WERI-Rb-1 (cell line): ENCODE measurements at regions not wholly inside any gene's neighbourhood (a gene's known extent, or its start where the extent isn't known, plus 50 kb on each side); places are given as distances from the start of the nearest gene placed in this dataset.
"Not testable (repeated sequence)": the region's sequence is repeated elsewhere in the genome, so short reads cannot be mapped to it uniquely, and the experiment has no call there.

Experiments used
- DNase-seq: peaks from one replicate; pipeline ENCODE4 v3.0.0-alpha.2; 2020
- H3K27ac ChIP-seq: fragments of 250-450 bp; sonication (Bioruptor Pico); 2 replicates; pipeline ENCODE4 v1.5.1; 2020; ENCODE audit warnings: mild to moderate bottlenecking, moderate library complexity
- H3K27me3 ChIP-seq: fragments of 250-450 bp; sonication (Bioruptor Pico); 2 replicates; pipeline ENCODE4 v1.5.1; 2021; ENCODE audit warnings: mild to moderate bottlenecking, low read depth, moderate library complexity; ENCODE audit not compliant: insufficient read depth, severe bottlenecking
- H3K36me3 ChIP-seq: fragments of 250-450 bp; sonication (Bioruptor Pico); 2 replicates; pipeline ENCODE4 v1.5.1; 2020; ENCODE audit warnings: mild to moderate bottlenecking, moderate library complexity
- H3K4me3 ChIP-seq: 2 replicates; pipeline ENCODE4 v1.5.1; 2011; ENCODE audit warnings: low read depth, mild to moderate bottlenecking, control low read depth, low read length
- H3K9me3 ChIP-seq: fragments of 250-450 bp; sonication (Bioruptor Pico); 2 replicates; pipeline ENCODE4 v1.5.1; 2021; ENCODE audit warnings: mild to moderate bottlenecking, moderate library complexity; ENCODE audit not compliant: severe bottlenecking

GRCh38 chr16:29173371-29174305 is 188.8 kb downstream of the LAT start:
- not testable (repeated sequence) for H3K27me3 ChIP-seq, H3K4me3 ChIP-seq, H3K27ac ChIP-seq, DNase-seq, H3K36me3 ChIP-seq, H3K9me3 ChIP-seq

GRCh38 chr16:29172098-29172724 is 187.4 kb downstream of the LAT start:
- H3K4me3 ChIP-seq, DNase-seq, H3K27me3 ChIP-seq, H3K27ac ChIP-seq, H3K9me3 ChIP-seq, H3K36me3 ChIP-seq: not testable (repeated sequence)

GRCh38 chr16:29171296-29171695 is 186.4 kb downstream of the LAT start:
- not testable (repeated sequence) for H3K27me3 ChIP-seq, H3K9me3 ChIP-seq, H3K4me3 ChIP-seq, H3K36me3 ChIP-seq, DNase-seq
- peak overlapping the region; percentile 79 for H3K27ac ChIP-seq

GRCh38 chr16:29170393-29171119 is 185.7 kb downstream of the LAT start:
- not testable (repeated sequence) for H3K36me3 ChIP-seq, H3K4me3 ChIP-seq, H3K9me3 ChIP-seq, H3K27me3 ChIP-seq
- DNase-seq: peak; percentile 75
- peak overlapping the region; percentile 79 for H3K27ac ChIP-seq

- H3K36me3 ChIP-seq, H3K9me3 ChIP-seq, H3K4me3 ChIP-seq, H3K27me3 ChIP-seq: not testable (repeated sequence)
- DNase-seq: peak; percentile 61
- peak overlapping the region; percentile 79 for H3K27ac ChIP-seq
Measured at GRCh38 chr16:29169295-29169994, 184.6 kb downstream of the LAT start.

GRCh38 chr16:29168515-29169259 is 183.8 kb downstream of the LAT start:
- not testable (repeated sequence) for H3K36me3 ChIP-seq, DNase-seq, H3K27ac ChIP-seq, H3K4me3 ChIP-seq, H3K9me3 ChIP-seq, H3K27me3 ChIP-seq

- H3K27ac ChIP-seq, H3K4me3 ChIP-seq, DNase-seq, H3K9me3 ChIP-seq, H3K36me3 ChIP-seq, H3K27me3 ChIP-seq: not testable (repeated sequence)
Measured at GRCh38 chr16:29164442-29165089, 179.7 kb downstream of the LAT start.

GRCh38 chr16:29160171-29160570 is 175.3 kb downstream of the LAT start:
- not testable (repeated sequence) for H3K36me3 ChIP-seq, H3K9me3 ChIP-seq, H3K27me3 ChIP-seq, H3K4me3 ChIP-seq, H3K27ac ChIP-seq, DNase-seq

- H3K27me3 ChIP-seq, H3K4me3 ChIP-seq, DNase-seq, H3K36me3 ChIP-seq, H3K9me3 ChIP-seq, H3K27ac ChIP-seq: not testable (repeated sequence)
Measured at GRCh38 chr16:29159603-29160002, 174.8 kb downstream of the LAT start.
